HEK293 (cell line): ENCODE measurements at regions not wholly inside any gene's neighbourhood (a gene's known extent, or its start where the extent isn't known, plus 50 kb on each side); places are given as distances from the start of the nearest gene placed in this dataset.

Experiments
- CTCF ChIA-PET: fragments of 350-600 bp; formaldehyde crosslinking; extraction: SDS; loops from one replicate; lab custom pipeline; 2021; ENCODE audit warnings: antibody characterized with exemption; lab: Yijun Ruan, JAX
- POLR2A ChIA-PET: fragments of 300-600 bp; formaldehyde crosslinking; extraction: SDS; loops from one replicate; lab custom pipeline; 2020; ENCODE audit warnings: antibody characterized with exemption, inconsistent platforms; lab: Yijun Ruan, JAX
- H3K27ac ChIP-seq: fragments of 200-500 bp; sonication (Bioruptor generic); 2 replicates; pipeline ENCODE4 v1.5.1; 2014; ENCODE audit warnings: low read depth, low read length, control low read depth, inconsistent platforms; ENCODE audit errors: extremely low read depth
- H3K36me3 ChIP-seq, 2 experiments: fragments of 200-500 bp in 1 of 2; sonication (Bioruptor generic) in 1 of 2; 1 replicate in 1 of 2; 2 replicates in 1 of 2; pipeline ENCODE4 v1.5.1; 2014 to 2017; ENCODE audit warnings: inconsistent platforms in 2 of 2, low read length in 2 of 2; ENCODE audit not compliant: control insufficient read depth in 2 of 2, insufficient read depth in 1 of 2
- H3K4me1 ChIP-seq: fragments of 200-500 bp; sonication (Bioruptor generic); 2 replicates; pipeline ENCODE4 v1.5.1; 2014; ENCODE audit warnings: mild to moderate bottlenecking, low read length, inconsistent platforms; ENCODE audit not compliant: control insufficient read depth, insufficient read depth
- H3K4me3 ChIP-seq: 2 replicates; pipeline ENCODE4 v1.5.1; 2011; ENCODE audit warnings: low read depth, mild to moderate bottlenecking, control low read depth, low read length, moderate library complexity
- H3K9me3 ChIP-seq: fragments of 200-500 bp; sonication (Bioruptor generic); 2 replicates; pipeline ENCODE4 v1.5.1; 2014; ENCODE audit warnings: low read depth, low read length, inconsistent platforms; ENCODE audit not compliant: control insufficient read depth, insufficient read depth
- FEZF1 ChIP-seq: fragments of 450-650 bp; formaldehyde crosslinking; IDR thresholded peaks from 2 replicates; pipeline ENCODE4 v1.5.1; 2016; ENCODE audit warnings: missing biosample characterization, missing genetic modification characterization
- HOXA7 ChIP-seq: sonication (generic); formaldehyde crosslinking; IDR thresholded peaks from 2 replicates; pipeline ENCODE4 v1.8.1; 2022; ENCODE audit warnings: missing genetic modification reagents, borderline replicate concordance
- OSR2 ChIP-seq: fragments of 450-650 bp; formaldehyde crosslinking; IDR thresholded peaks from 2 replicates; pipeline ENCODE4 v1.5.1; 2016; ENCODE audit warnings: missing biosample characterization, missing genetic modification characterization
- SALL2 ChIP-seq: fragments of 450-650 bp; formaldehyde crosslinking; IDR thresholded peaks from 2 replicates; pipeline ENCODE4 v1.5.0; 2017; ENCODE audit warnings: missing biosample characterization, mild to moderate bottlenecking, missing genetic modification characterization, borderline replicate concordance
- SP3 ChIP-seq: fragments of 450-650 bp; formaldehyde crosslinking; IDR thresholded peaks from 2 replicates; pipeline ENCODE4 v1.5.1; 2016; ENCODE audit warnings: missing biosample characterization, missing genetic modification characterization
- ZBTB48 ChIP-seq: fragments of 450-650 bp; formaldehyde crosslinking; IDR thresholded peaks from 2 replicates; pipeline ENCODE4 v1.5.1; 2016; ENCODE audit warnings: missing biosample characterization, missing genetic modification characterization
- ZFHX2 ChIP-seq: fragments of 450-650 bp; formaldehyde crosslinking; conservative IDR thresholded peaks from 2 replicates; pipeline ENCODE4 v1.5.1; 2016; ENCODE audit warnings: missing biosample characterization, missing genetic modification characterization
- ZFP41 ChIP-seq: fragments of 450-650 bp; formaldehyde crosslinking; IDR thresholded peaks from 2 replicates; pipeline ENCODE4 v1.5.1; 2016; ENCODE audit warnings: missing biosample characterization, missing genetic modification characterization, borderline replicate concordance
- ZNF112 ChIP-seq: fragments of 450-650 bp; formaldehyde crosslinking; IDR thresholded peaks from 2 replicates; pipeline ENCODE4 v1.5.0; 2017; ENCODE audit warnings: missing biosample characterization, missing genetic modification characterization
- ZNF16 ChIP-seq: fragments of 450-650 bp; formaldehyde crosslinking; IDR thresholded peaks from 2 replicates; pipeline ENCODE4 v1.5.1; 2016; ENCODE audit warnings: low read depth, missing biosample characterization, missing genetic modification characterization
- ZNF175 ChIP-seq: fragments of 450-650 bp; formaldehyde crosslinking; IDR thresholded peaks from 2 replicates; pipeline ENCODE4 v1.5.1; 2016; ENCODE audit warnings: missing biosample characterization, missing genetic modification characterization
- ZNF184 ChIP-seq: fragments of 450-650 bp; IDR thresholded peaks from 2 replicates; pipeline ENCODE4 v1.5.1; 2018; ENCODE audit warnings: missing biosample characterization, mild to moderate bottlenecking, missing genetic modification characterization
- ZNF501 ChIP-seq: fragments of 450-650 bp; formaldehyde crosslinking; IDR thresholded peaks from 2 replicates; pipeline ENCODE4 v1.5.1; 2016; ENCODE audit warnings: missing biosample characterization, missing genetic modification characterization
- ZNF510 ChIP-seq: fragments of 450-650 bp; formaldehyde crosslinking; IDR thresholded peaks from 2 replicates; pipeline ENCODE4 v1.5.1; 2018; ENCODE audit warnings: mild to moderate bottlenecking, missing genetic modification characterization, missing biosample characterization; ENCODE audit not compliant: insufficient replicate concordance
- ZNF529 ChIP-seq: fragments of 450-650 bp; formaldehyde crosslinking; IDR thresholded peaks from 2 replicates; pipeline ENCODE4 v1.5.1; 2017; ENCODE audit warnings: missing genetic modification characterization, missing biosample characterization; ENCODE audit not compliant: insufficient replicate concordance
- ZNF623 ChIP-seq: fragments of 450-650 bp; formaldehyde crosslinking; IDR thresholded peaks from 2 replicates; pipeline ENCODE4 v1.5.1; 2016; ENCODE audit warnings: missing biosample characterization, missing genetic modification characterization
- TF ChIP-seq, protein P1 (sequence below): fragments of 450-650 bp; formaldehyde crosslinking; IDR thresholded peaks from 2 replicates; pipeline ENCODE4 v1.5.1; 2016; ENCODE audit warnings: missing biosample characterization, missing genetic modification characterization
- TF ChIP-seq, protein P2 (sequence below): fragments of 450-650 bp; formaldehyde crosslinking; IDR thresholded peaks from 2 replicates; pipeline ENCODE4 v1.5.1; 2016; ENCODE audit warnings: missing biosample characterization, missing genetic modification characterization
- TF ChIP-seq, protein P3 (sequence below): fragments of 450-650 bp; formaldehyde crosslinking; IDR thresholded peaks from 2 replicates; pipeline ENCODE4 v1.5.1; 2016; ENCODE audit warnings: missing biosample characterization, missing genetic modification characterization
- TF ChIP-seq, protein P4 (sequence below): fragments of 450-650 bp; IDR thresholded peaks from 2 replicates; pipeline ENCODE4 v1.5.1; 2018; ENCODE audit warnings: missing biosample characterization, missing genetic modification characterization
- TF ChIP-seq, protein P5 (sequence below): fragments of 450-650 bp; formaldehyde crosslinking; IDR thresholded peaks from 2 replicates; pipeline ENCODE4 v1.5.1; 2017; ENCODE audit warnings: missing biosample characterization, missing genetic modification characterization
- TF ChIP-seq, protein P6 (sequence below): fragments of 450-650 bp; formaldehyde crosslinking; IDR thresholded peaks from 2 replicates; pipeline ENCODE4 v1.5.1; 2016; ENCODE audit warnings: missing biosample characterization, missing genetic modification characterization

DNA sequence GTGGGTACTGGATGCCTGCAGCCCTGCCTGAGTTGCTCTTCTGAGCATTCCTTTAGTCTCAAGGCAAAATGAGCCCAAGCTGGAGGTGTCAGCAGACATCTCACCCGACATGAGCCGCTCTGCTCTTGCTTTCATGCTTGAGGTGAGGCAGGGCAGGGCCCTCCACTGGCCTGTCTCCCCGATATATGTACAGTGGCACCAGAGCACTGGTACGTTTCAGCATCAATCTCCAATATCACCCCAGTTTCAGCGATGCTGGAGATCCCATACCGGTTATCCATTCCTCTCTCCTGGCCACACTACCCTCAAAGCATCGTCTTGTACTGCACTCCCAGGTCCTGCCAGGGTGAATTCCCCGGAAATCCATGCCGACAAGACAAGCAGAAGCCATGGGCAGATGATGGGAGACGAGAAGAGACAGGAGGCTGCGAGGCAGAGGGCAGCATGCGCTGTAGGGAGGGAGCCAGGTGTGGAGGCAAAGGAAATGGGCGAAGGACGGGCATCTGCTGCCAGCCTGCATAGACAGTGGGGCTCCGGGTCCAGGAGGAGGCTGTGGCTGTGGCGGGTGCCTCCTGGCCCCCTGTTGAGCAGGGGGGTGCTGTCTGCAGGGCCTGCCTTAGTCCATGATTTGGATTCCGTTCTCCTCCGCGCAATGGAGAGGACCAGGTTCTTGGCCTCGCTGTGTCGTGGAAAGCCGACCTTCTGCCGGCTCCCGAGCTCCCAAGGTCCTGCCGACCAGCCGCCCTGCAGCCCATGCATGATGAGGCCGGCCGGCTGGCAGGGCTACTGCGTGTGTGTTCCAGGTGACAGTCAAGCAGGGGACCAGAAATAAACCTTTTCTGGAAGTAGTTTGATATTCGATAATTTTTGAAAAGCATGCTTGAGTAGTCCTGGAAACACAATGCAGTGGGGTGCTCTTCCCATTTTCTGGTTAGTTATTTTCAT lies 152.2 kb upstream of the IRX2 start:
- H3K9me3 ChIP-seq = no peaks in the 10 kb centered on the region
- H3K27ac ChIP-seq = no peak overlapping the region
- H3K4me1 ChIP-seq = no peaks in the 10 kb centered on the region
- POLR2A ChIA-PET = no interaction called here
- CTCF ChIA-PET = no interaction called here
- H3K36me3 ChIP-seq = no peaks in the 10 kb centered on the region
- TF ChIP-seq, protein P1, sequence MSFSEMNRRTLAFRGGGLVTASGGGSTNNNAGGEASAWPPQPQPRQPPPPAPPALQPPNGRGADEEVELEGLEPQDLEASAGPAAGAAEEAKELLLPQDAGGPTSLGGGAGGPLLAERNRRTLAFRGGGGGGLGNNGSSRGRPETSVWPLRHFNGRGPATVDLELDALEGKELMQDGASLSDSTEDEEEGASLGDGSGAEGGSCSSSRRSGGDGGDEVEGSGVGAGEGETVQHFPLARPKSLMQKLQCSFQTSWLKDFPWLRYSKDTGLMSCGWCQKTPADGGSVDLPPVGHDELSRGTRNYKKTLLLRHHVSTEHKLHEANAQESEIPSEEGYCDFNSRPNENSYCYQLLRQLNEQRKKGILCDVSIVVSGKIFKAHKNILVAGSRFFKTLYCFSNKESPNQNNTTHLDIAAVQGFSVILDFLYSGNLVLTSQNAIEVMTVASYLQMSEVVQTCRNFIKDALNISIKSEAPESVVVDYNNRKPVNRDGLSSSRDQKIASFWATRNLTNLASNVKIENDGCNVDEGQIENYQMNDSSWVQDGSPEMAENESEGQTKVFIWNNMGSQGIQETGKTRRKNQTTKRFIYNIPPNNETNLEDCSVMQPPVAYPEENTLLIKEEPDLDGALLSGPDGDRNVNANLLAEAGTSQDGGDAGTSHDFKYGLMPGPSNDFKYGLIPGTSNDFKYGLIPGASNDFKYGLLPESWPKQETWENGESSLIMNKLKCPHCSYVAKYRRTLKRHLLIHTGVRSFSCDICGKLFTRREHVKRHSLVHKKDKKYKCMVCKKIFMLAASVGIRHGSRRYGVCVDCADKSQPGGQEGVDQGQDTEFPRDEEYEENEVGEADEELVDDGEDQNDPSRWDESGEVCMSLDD (tag by site-specific recombination) = no peak
- TF ChIP-seq, protein P2, sequence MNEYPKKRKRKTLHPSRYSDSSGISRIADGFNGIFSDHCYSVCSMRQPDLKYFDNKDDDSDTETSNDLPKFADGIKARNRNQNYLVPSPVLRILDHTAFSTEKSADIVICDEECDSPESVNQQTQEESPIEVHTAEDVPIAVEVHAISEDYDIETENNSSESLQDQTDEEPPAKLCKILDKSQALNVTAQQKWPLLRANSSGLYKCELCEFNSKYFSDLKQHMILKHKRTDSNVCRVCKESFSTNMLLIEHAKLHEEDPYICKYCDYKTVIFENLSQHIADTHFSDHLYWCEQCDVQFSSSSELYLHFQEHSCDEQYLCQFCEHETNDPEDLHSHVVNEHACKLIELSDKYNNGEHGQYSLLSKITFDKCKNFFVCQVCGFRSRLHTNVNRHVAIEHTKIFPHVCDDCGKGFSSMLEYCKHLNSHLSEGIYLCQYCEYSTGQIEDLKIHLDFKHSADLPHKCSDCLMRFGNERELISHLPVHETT (tag by site-specific recombination) = no peak
- TF ChIP-seq OSR2 (tag by site-specific recombination) = no peak
- TF ChIP-seq ZNF623 = no peak
- TF ChIP-seq ZNF112 (tag by site-specific recombination) = no peak
- no peak for TF ChIP-seq ZNF510 (tag by site-specific recombination)
- no peak for TF ChIP-seq ZNF501 (tag by site-specific recombination)
- TF ChIP-seq SALL2 (tag by site-specific recombination) = no peak
- no peak for TF ChIP-seq FEZF1 (tag by site-specific recombination)
- TF ChIP-seq ZFP41 = no peak
- TF ChIP-seq ZNF175 (tag by site-specific recombination) = no peak
- TF ChIP-seq ZNF529 = no peak
- TF ChIP-seq, protein P3, sequence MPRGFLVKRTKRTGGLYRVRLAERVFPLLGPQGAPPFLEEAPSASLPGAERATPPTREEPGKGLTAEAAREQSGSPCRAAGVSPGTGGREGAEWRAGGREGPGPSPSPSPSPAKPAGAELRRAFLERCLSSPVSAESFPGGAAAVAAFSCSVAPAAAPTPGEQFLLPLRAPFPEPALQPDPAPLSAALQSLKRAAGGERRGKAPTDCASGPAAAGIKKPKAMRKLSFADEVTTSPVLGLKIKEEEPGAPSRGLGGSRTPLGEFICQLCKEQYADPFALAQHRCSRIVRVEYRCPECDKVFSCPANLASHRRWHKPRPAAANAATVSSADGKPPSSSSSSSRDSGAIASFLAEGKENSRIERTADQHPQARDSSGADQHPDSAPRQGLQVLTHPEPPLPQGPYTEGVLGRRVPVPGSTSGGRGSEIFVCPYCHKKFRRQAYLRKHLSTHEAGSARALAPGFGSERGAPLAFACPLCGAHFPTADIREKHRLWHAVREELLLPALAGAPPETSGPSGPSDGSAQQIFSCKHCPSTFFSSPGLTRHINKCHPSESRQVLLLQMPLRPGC (tag by site-specific recombination) = no peak
- TF ChIP-seq SP3 = no peak
- TF ChIP-seq, protein P4, sequence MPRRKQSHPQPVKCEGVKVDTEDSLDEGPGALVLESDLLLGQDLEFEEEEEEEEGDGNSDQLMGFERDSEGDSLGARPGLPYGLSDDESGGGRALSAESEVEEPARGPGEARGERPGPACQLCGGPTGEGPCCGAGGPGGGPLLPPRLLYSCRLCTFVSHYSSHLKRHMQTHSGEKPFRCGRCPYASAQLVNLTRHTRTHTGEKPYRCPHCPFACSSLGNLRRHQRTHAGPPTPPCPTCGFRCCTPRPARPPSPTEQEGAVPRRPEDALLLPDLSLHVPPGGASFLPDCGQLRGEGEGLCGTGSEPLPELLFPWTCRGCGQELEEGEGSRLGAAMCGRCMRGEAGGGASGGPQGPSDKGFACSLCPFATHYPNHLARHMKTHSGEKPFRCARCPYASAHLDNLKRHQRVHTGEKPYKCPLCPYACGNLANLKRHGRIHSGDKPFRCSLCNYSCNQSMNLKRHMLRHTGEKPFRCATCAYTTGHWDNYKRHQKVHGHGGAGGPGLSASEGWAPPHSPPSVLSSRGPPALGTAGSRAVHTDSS (tag by site-specific recombination) = no peak
- no peak overlapping the region for H3K4me3 ChIP-seq

DNA sequence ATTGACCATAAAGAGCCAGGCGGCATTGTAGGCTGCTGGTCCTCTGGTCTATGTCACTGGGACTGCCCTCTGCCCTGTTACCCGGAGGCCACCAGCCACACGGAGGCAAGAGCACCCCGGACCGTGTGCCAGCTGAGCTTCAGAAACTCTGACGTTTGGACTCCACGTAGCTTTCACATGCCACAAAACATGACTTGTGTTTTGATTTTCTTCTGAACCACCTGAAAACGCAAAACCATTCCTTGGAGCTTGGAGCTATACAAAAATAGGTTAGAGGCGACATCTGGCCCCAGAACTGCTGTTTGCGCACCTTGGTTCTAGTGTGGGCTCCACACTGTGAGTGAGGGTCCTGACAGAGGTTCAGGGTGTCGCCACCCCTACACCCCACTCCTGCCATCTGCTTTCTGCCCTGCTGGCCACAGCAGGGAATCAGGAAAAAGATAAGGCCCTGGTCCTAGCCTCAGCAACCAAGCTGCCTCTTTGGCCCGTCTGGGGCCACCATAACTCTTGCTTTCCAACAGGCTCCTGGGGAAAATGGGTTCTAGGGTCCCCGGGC lies 151.3 kb upstream of the IRX2 start:
- TF ChIP-seq ZNF16 (tag by site-specific recombination) = no peak
- no peak for TF ChIP-seq HOXA7 (CRISPR knock-in tag)
- TF ChIP-seq ZFHX2 (tag by site-specific recombination) = no peak
- TF ChIP-seq ZNF184 = no peak
- TF ChIP-seq ZBTB48 (tag by site-specific recombination) = no peak
- TF ChIP-seq, protein P5, sequence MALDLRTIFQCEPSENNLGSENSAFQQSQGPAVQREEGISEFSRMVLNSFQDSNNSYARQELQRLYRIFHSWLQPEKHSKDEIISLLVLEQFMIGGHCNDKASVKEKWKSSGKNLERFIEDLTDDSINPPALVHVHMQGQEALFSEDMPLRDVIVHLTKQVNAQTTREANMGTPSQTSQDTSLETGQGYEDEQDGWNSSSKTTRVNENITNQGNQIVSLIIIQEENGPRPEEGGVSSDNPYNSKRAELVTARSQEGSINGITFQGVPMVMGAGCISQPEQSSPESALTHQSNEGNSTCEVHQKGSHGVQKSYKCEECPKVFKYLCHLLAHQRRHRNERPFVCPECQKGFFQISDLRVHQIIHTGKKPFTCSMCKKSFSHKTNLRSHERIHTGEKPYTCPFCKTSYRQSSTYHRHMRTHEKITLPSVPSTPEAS (tag by site-specific recombination) = no peak
- TF ChIP-seq, protein P6, sequence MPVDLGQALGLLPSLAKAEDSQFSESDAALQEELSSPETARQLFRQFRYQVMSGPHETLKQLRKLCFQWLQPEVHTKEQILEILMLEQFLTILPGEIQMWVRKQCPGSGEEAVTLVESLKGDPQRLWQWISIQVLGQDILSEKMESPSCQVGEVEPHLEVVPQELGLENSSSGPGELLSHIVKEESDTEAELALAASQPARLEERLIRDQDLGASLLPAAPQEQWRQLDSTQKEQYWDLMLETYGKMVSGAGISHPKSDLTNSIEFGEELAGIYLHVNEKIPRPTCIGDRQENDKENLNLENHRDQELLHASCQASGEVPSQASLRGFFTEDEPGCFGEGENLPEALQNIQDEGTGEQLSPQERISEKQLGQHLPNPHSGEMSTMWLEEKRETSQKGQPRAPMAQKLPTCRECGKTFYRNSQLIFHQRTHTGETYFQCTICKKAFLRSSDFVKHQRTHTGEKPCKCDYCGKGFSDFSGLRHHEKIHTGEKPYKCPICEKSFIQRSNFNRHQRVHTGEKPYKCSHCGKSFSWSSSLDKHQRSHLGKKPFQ (tag by site-specific recombination) = no peak
- TF ChIP-seq, all 188 proteins: peak for 0
- POLR2A ChIA-PET = no interaction called here

More for the DNA sequence above, 151.3 kb upstream of the IRX2 start:
- Histone ChIP-seq H3K27ac (no peak overlapping the region), H3K9me3 (no peaks in the 10 kb centered on the region), H3K4me1 (no peaks in the 10 kb centered on the region), H3K4me3 (no peak overlapping the region), H3K36me3 (no peaks in the 10 kb centered on the region)
- CTCF ChIA-PET = no interaction called here
